Choroid plexus epithelial cell (primary cell): ENCODE measurements at regions not wholly inside any gene's neighbourhood (a gene's known extent, or its start where the extent isn't known, plus 50 kb on each side); places are given as distances from the start of the nearest gene placed in this dataset.

Source experiments
- DNase-seq: peaks from one replicate; pipeline ENCODE4 v3.0.0-alpha.2; 2010; ENCODE audit warnings: low read depth
- H3K4me3 ChIP-seq: 2 replicates; pipeline ENCODE4 v1.5.1; 2011; ENCODE audit warnings: low read depth, mild to moderate bottlenecking, control low read depth, low read length, moderate library complexity
- CTCF ChIP-seq: conservative IDR thresholded peaks from 2 replicates; pipeline ENCODE4 v1.5.1; 2011; ENCODE audit warnings: low read depth, mild to moderate bottlenecking, control low read depth, inconsistent platforms, low read length, moderate library complexity

- TF ChIP-seq CTCF, result no peak
These were observed 51.3 kb upstream of the BOD1 start for GRCh38 chr5:173667702-173668101.

GRCh38 chr5:173668245-173668800 is 51.9 kb upstream of the BOD1 start:
- no peak for TF ChIP-seq CTCF
- DNase-seq, result no peak
- no peak overlapping the region for H3K4me3 ChIP-seq

More at GRCh38 chr5:173667702-173668101, 51.3 kb upstream of the BOD1 start:
- H3K4me3 ChIP-seq, result no peak overlapping the region
- no peak for DNase-seq

GRCh38 chr5:173668910-173669309 is 52.5 kb upstream of the BOD1 start:
- TF ChIP-seq CTCF, result no peak
- no peak for DNase-seq

GRCh38 chr5:173669483-173669882 is 53.0 kb upstream of the BOD1 start:
- DNase-seq, result no peak
- no peak overlapping the region for H3K4me3 ChIP-seq
- no peak for TF ChIP-seq CTCF

More at GRCh38 chr5:173668910-173669309, 52.5 kb upstream of the BOD1 start:
- no peak overlapping the region for H3K4me3 ChIP-seq

- no peak for TF ChIP-seq CTCF
These were observed 53.7 kb upstream of the BOD1 start for GRCh38 chr5:173670130-173670651.

GRCh38 chr5:173670791-173671120 is 54.3 kb upstream of the BOD1 start:
- no peak for TF ChIP-seq CTCF

More at GRCh38 chr5:173670130-173670651, 53.7 kb upstream of the BOD1 start:
- DNase-seq, result peak; percentile 70
- H3K4me3 ChIP-seq, result no peak overlapping the region

More at GRCh38 chr5:173670791-173671120, 54.3 kb upstream of the BOD1 start:
- H3K4me3 ChIP-seq, result no peak overlapping the region
- no peak for DNase-seq
